Stimulated activated CD4-positive, alpha-beta T cell treated with anti-CD3 and anti-CD28 coated beads, Interleukin-4, amount 100 ng/mL, for 24 hours (primary cell): ENCODE measurements at regions not wholly inside any gene's neighbourhood (a gene's known extent, or its start where the extent isn't known, plus 50 kb on each side); places are given as distances from the start of the nearest gene placed in this dataset.
"Not testable (repeated sequence)": the region's sequence is repeated elsewhere in the genome, so short reads cannot be mapped to it uniquely, and the experiment has no call there.

Source experiments
- DNase-seq: peaks from one replicate; pipeline ENCODE4 v3.0.0-alpha.2; 2020

- no peak for DNase-seq
Observed at GRCh38 chr6:163776906-163777686, 362.6 kb downstream of the QKI start.

GRCh38 chr6:163776196-163776905, 361.8 kb downstream of the QKI start:
- DNase-seq = no peak

GRCh38 chr6:163775313-163775712, 360.8 kb downstream of the QKI start:
- DNase-seq = no peak

GRCh38 chr6:163774485-163774884, 360.0 kb downstream of the QKI start:
- no peak for DNase-seq

- no peak for DNase-seq
Observed at GRCh38 chr6:163773646-163774045, 359.1 kb downstream of the QKI start.

- DNase-seq = no peak
Observed at GRCh38 chr6:163772701-163773100, 358.2 kb downstream of the QKI start.

- no peak for DNase-seq
Observed at GRCh38 chr6:163771180-163771579, 356.7 kb downstream of the QKI start.

- DNase-seq = no peak
Observed at GRCh38 chr6:163768905-163769304, 354.4 kb downstream of the QKI start.

- DNase-seq = no peak
Observed at GRCh38 chr6:163766936-163767335, 352.4 kb downstream of the QKI start.

GRCh38 chr6:163765335-163765734, 350.8 kb downstream of the QKI start:
- DNase-seq = no peak

- no peak for DNase-seq
Observed at GRCh38 chr6:163764565-163764964, 350.0 kb downstream of the QKI start.

GRCh38 chr6:163761481-163761880, 347.0 kb downstream of the QKI start:
- no peak for DNase-seq

GRCh38 chr6:163760860-163761259, 346.3 kb downstream of the QKI start:
- DNase-seq = no peak

- no peak for DNase-seq
Observed at GRCh38 chr6:163759542-163759941, 345.0 kb downstream of the QKI start.

GRCh38 chr6:163757520-163757919, 343.0 kb downstream of the QKI start:
- DNase-seq = no peak

GRCh38 chr6:163756079-163756478, 341.6 kb downstream of the QKI start:
- no peak for DNase-seq

GRCh38 chr6:163754866-163755265, 340.3 kb downstream of the QKI start:
- DNase-seq = no peak

GRCh38 chr6:163753430-163753829, 338.9 kb downstream of the QKI start:
- no peak for DNase-seq

- no peak for DNase-seq
Observed at GRCh38 chr6:163752446-163752845, 337.9 kb downstream of the QKI start.

GRCh38 chr6:163751032-163751525, 336.6 kb downstream of the QKI start:
- DNase-seq = no peak

- no peak for DNase-seq
Observed at GRCh38 chr6:163750431-163751031, 336.0 kb downstream of the QKI start.

- no peak for DNase-seq
Observed at GRCh38 chr6:163748886-163749285, 334.4 kb downstream of the QKI start.

GRCh38 chr6:163748036-163748435, 333.5 kb downstream of the QKI start:
- no peak for DNase-seq

GRCh38 chr6:163747058-163747457, 332.5 kb downstream of the QKI start:
- DNase-seq = not testable (repeated sequence)
